OCI-LY3 (cell line): ENCODE measurements at regions not wholly inside any gene's neighbourhood (a gene's known extent, or its start where the extent isn't known, plus 50 kb on each side); places are given as distances from the start of the nearest gene placed in this dataset.

ENCODE experiments used
- H2AFZ ChIP-seq: fragments of 200-600, 300-600 bp; shearing (Covaris generic); 2 replicates; pipeline ENCODE4 v1.6.0; 2014; ENCODE audit warnings: antibody characterized with exemption, low read depth, low read length
- H3K27ac ChIP-seq: fragments of 200-600, 300-600 bp; sonication (generic); 2 replicates; pipeline ENCODE4 v1.5.1; 2014; ENCODE audit warnings: mild to moderate bottlenecking, low read length, moderate library complexity, mixed read lengths
- H3K27me3 ChIP-seq: fragments of 200-600, 300-600 bp; sonication (generic); 2 replicates; pipeline ENCODE4 v1.6.1; 2014; ENCODE audit warnings: low read depth, low read length, mixed read lengths
- H3K36me3 ChIP-seq: fragments of 200-600, 300-600 bp; sonication (generic); replicated peaks from 2 replicates; pipeline ENCODE3; 2014; ENCODE audit warnings: low read depth, low read length, mixed read lengths
- H3K4me1 ChIP-seq: fragments of 300-600, 200-600 bp; sonication (generic); 2 replicates; pipeline ENCODE4 v1.6.1; 2014; ENCODE audit warnings: low read length, mixed read lengths
- H3K4me2 ChIP-seq: fragments of 200-600, 300-600 bp; sonication (generic); 2 replicates; pipeline ENCODE4 v1.6.1; 2014; ENCODE audit warnings: low read length, mixed read lengths
- H3K4me3 ChIP-seq: fragments of 300-600, 200-600 bp; sonication (generic); 2 replicates; pipeline ENCODE4 v1.5.1; 2014; ENCODE audit warnings: antibody characterized with exemption, mild to moderate bottlenecking, low read length, moderate library complexity
- H3K79me2 ChIP-seq: fragments of 300-600, 200-600 bp; shearing (Covaris generic); 2 replicates; pipeline ENCODE4 v1.6.1; 2014; ENCODE audit warnings: mild to moderate bottlenecking, low read length, mixed read lengths
- H3K9ac ChIP-seq: fragments of 300-600, 200-600 bp; shearing (Covaris generic); 2 replicates; pipeline ENCODE4 v1.6.0; 2014; ENCODE audit warnings: mild to moderate bottlenecking, low read length, moderate library complexity
- H3K9me3 ChIP-seq: fragments of 200-600, 300-600 bp; shearing (Covaris generic); 2 replicates; pipeline ENCODE4 v1.6.1; 2014; ENCODE audit warnings: low read length, mixed read lengths; ENCODE audit not compliant: insufficient read depth
- H4K20me1 ChIP-seq: fragments of 200-600, 300-600 bp; sonication (generic); 2 replicates; pipeline ENCODE4 v1.6.1; 2016; ENCODE audit warnings: low read length, mixed read lengths; ENCODE audit not compliant: insufficient read depth
- CTCF ChIP-seq: fragments of 200-600, 300-600 bp; sonication (generic); IDR thresholded peaks from 2 replicates; pipeline ENCODE4 v1.5.1; 2014; ENCODE audit warnings: antibody characterized with exemption, low read length, low read depth
- EZH2phosphoT487 ChIP-seq: fragments of 200-600 bp; shearing (Covaris generic); IDR thresholded peaks from 2 replicates; pipeline ENCODE4 v1.6.1; 2018; ENCODE audit warnings: antibody characterized with exemption, mixed run types, low read depth

DNA sequence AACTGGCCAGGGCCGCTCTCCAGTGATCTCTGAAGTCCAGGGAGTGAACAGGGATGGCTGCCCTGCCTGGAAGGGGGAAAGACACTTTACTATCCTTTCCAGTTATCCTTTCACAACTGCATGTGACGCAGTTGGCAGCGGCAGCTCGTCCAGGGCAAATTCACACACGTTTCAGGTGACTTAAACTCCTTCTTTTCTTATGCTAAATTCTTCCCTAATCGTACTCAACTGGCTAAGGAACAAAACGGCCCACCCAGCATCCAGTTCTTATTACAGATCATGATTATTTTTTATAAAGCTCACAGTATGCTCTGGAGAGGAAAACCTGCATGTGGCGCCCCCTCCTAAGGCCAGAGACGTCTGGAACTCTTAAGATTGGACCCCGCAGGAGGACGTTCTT, 767.1 kb downstream of the UQCRFS1 start:
- H4K20me1 ChIP-seq = no peaks in the 10 kb centered on the region
- TF ChIP-seq CTCF (no peak), EZH2phosphoT487 (no peak)
- H2AFZ ChIP-seq = no peak overlapping the region
- no peaks in the 10 kb centered on the region for H3K36me3 ChIP-seq
- no peak overlapping the region for H3K9ac ChIP-seq
- peaks cover 11% of the 10 kb centered on the region for H3K4me1 ChIP-seq
- no peaks in the 10 kb centered on the region for H3K9me3 ChIP-seq
- peaks cover 2% of the 10 kb centered on the region; the same call in 1 of the 2 replicates for H3K27me3 ChIP-seq
- no peak overlapping the region for H3K4me3 ChIP-seq
- no peak overlapping the region for H3K4me2 ChIP-seq
- no peak overlapping the region for H3K27ac ChIP-seq
- H3K79me2 ChIP-seq = no peaks in the 10 kb centered on the region

GRCh38 chr19:28444362-28444761, 768.6 kb downstream of the UQCRFS1 start:
- Histone ChIP-seq H3K79me2 (no peaks in the 10 kb centered on the region), H3K9me3 (no peaks in the 10 kb centered on the region), H2AFZ (no peak overlapping the region), H3K9ac (no peak overlapping the region), H3K27me3 (peaks cover 13% of the 10 kb centered on the region), H3K4me1 (peaks cover 11% of the 10 kb centered on the region), H4K20me1 (no peaks in the 10 kb centered on the region), H3K27ac (no peak overlapping the region), H3K4me2 (no peak overlapping the region), H3K36me3 (no peaks in the 10 kb centered on the region), H3K4me3 (no peak overlapping the region)
- TF ChIP-seq CTCF (no peak), EZH2phosphoT487 (no peak)

DNA sequence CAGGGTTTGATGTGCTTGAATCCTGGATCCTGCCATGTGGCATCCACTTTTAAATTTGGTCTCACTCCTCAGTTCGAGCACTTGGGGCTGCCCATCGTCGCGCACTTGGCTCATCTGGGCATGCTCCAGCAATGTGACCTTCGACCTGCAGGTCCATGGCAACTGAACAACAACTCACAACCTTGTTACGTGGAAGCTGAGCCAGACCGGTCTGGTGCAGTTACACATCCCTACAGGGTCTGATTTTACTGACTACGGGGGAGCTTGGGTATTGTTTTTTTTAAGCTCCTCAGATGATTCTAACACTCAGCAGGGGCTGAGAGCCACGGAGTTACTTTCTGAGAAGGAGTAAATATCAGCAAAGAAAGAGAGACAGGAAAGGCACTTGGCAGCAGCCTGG, 769.6 kb downstream of the UQCRFS1 start:
- Histone ChIP-seq H3K4me1 (peaks cover 11% of the 10 kb centered on the region), H4K20me1 (no peaks in the 10 kb centered on the region), H3K4me3 (no peak overlapping the region), H3K9ac (no peak overlapping the region), H3K27me3 (peaks cover 16% of the 10 kb centered on the region), H3K9me3 (no peaks in the 10 kb centered on the region), H3K27ac (no peak overlapping the region), H3K79me2 (no peaks in the 10 kb centered on the region), H3K36me3 (no peaks in the 10 kb centered on the region), H2AFZ (no peak overlapping the region), H3K4me2 (no peak overlapping the region)
- TF ChIP-seq CTCF = no peak
- TF ChIP-seq EZH2phosphoT487 = no peak

DNA sequence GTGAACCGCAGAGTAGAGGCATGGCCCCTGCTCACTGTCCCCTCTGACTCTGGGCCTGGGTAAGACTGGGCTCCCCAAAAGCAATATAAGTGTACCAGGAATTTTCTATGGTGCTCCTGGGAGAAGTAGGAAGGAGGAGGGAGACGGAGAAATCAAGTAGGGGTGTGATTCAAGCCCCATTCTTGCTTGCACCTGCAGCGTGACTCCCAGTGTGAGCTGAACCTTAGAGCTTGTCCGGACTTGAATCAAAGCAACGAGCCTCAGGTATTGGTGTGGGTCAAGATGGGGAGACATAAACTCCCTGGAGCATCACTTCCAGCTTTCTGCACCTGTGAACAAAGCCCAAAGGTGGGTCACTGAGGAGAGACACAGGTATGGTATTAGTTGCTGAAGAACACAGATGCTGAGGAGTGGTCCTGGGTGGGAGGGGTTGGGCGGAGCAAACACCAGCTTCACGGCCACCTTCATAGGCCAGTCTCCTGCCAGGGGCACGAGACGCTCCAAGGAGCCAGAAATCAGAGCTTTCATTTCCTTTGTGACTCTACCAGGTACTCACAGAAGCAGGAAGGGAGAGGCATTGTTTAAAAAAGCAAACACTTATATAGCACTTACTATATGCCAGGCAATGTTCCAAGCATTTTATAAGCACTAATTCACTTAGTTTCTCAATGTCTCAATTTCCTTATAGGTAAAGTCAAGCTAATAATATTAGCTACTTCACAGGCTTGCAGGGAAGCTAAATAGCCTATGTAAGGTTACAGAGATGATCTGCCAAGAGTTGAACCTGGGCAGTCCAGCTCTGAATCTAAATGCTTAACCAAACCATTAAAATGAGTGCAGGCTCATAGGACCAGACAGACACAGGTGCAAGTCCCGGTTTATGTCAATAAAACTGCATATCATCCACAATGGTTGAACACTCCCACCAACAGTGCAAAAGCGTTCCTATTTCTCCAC, 775.3 kb downstream of the UQCRFS1 start:
- TF ChIP-seq CTCF (no peak), EZH2phosphoT487 (no peak)
- H3K79me2 ChIP-seq = no peaks in the 10 kb centered on the region
- H2AFZ ChIP-seq = no peak overlapping the region
- no peak overlapping the region for H3K27ac ChIP-seq
- peaks cover 29% of the 10 kb centered on the region for H3K27me3 ChIP-seq
- no peaks in the 10 kb centered on the region for H4K20me1 ChIP-seq
- no peaks in the 10 kb centered on the region for H3K9me3 ChIP-seq
- no peaks in the 10 kb centered on the region for H3K36me3 ChIP-seq
- no peak overlapping the region for H3K9ac ChIP-seq
- H3K4me2 ChIP-seq = no peak overlapping the region
- H3K4me1 ChIP-seq = peaks cover 10% of the 10 kb centered on the region
- H3K4me3 ChIP-seq = no peak overlapping the region
